ENCODE measurements at regions not wholly inside any gene's neighbourhood (a gene's known extent, or its start where the extent isn't known, plus 50 kb on each side); places are given as distances from the start of the nearest gene placed in this dataset.

- no peak for TF ChIP-seq NANOG (IDR thresholded peaks at IDR 0.05; ENCODE audit: borderline replicate concordance)
- TF ChIP-seq ETS1 (IDR thresholded peaks at IDR 0.05): no peak
- TF ChIP-seq ZNF331 (CRISPR knock-in tag; IDR thresholded peaks at IDR 0.05; ENCODE audit: low read depth): no peak
- Histone ChIP-seq H3K27me3 (ENCODE audit: insufficient read depth) (no peaks in the 10 kb centered on the region), H3K79me2 (replicated peaks; ENCODE audit: insufficient read depth) (no peaks in the 10 kb centered on the region), H3K4me3 (no peak overlapping the region), H2AFZ (no peak overlapping the region), H3K36me3 (ENCODE audit: insufficient read depth) (no peaks in the 10 kb centered on the region), H3K27ac (ENCODE audit: low read depth) (no peak overlapping the region), H3K4me2 (no peak overlapping the region), H3K4me1 (ENCODE audit: insufficient read depth) (no peaks in the 10 kb centered on the region), H3K9me2 (ENCODE audit: insufficient read depth) (no peaks in the 10 kb centered on the region), H3F3A (replicated peaks; ENCODE audit: low read depth) (no peaks in the 10 kb centered on the region), H4K20me1 (replicated peaks; ENCODE audit: insufficient read depth) (no peaks in the 10 kb centered on the region)
- H3K27ac Mint-ChIP-seq: no peak overlapping the region
- no peaks in the 10 kb centered on the region for H3K9me3 Mint-ChIP-seq
- peaks cover 6% of the 10 kb centered on the region for H3K4me1 Mint-ChIP-seq
- H3K36me3 Mint-ChIP-seq (ENCODE audit: low read depth): no peaks in the 10 kb centered on the region
- ATAC-seq (no peak), DNase-seq (ENCODE audit: low spot score) (no peak)
- no peaks in the 10 kb centered on the region for H3K27me3 Mint-ChIP-seq (ENCODE audit: insufficient read depth, low read depth, poor library complexity)
- no peak overlapping the region for H3K4me3 Mint-ChIP-seq
Observed at GRCh38 chr9:119003201-119003611, 366.0 kb downstream of the BRINP1 start.

- no peaks in the 10 kb centered on the region for H3K9me3 Mint-ChIP-seq
- no peaks in the 10 kb centered on the region for H3F3A ChIP-seq (replicated peaks; ENCODE audit: low read depth)
- DNase-seq (ENCODE audit: low spot score) (no peak), ATAC-seq (no peak)
- no peak overlapping the region for H3K4me3 ChIP-seq
- no peak overlapping the region for H3K27ac ChIP-seq (ENCODE audit: low read depth)
- H3K4me3 Mint-ChIP-seq: no peak overlapping the region
- H3K9me2 ChIP-seq (ENCODE audit: insufficient read depth): no peaks in the 10 kb centered on the region
- H3K27me3 ChIP-seq (ENCODE audit: insufficient read depth): no peaks in the 10 kb centered on the region
- H3K36me3 Mint-ChIP-seq (ENCODE audit: low read depth): no peaks in the 10 kb centered on the region
- no peaks in the 10 kb centered on the region for H4K20me1 ChIP-seq (replicated peaks; ENCODE audit: insufficient read depth)
- no peaks in the 10 kb centered on the region for H3K27me3 Mint-ChIP-seq (ENCODE audit: insufficient read depth, low read depth, poor library complexity)
- no peak overlapping the region for H3K4me2 ChIP-seq
- no peaks in the 10 kb centered on the region for H3K4me1 ChIP-seq (ENCODE audit: insufficient read depth)
- no peaks in the 10 kb centered on the region for H3K79me2 ChIP-seq (replicated peaks; ENCODE audit: insufficient read depth)
- no peak overlapping the region for H3K27ac Mint-ChIP-seq
- H3K36me3 ChIP-seq (ENCODE audit: insufficient read depth): no peaks in the 10 kb centered on the region
- H2AFZ ChIP-seq: no peak overlapping the region
- TF ChIP-seq REST (IDR thresholded peaks at IDR 0.05; ENCODE audit: unreplicated experiment) (no peak), CTCF (conservative IDR thresholded peaks at IDR 0.05; ENCODE audit: low read depth in 2 of 2) (no peak), ETS1 (IDR thresholded peaks at IDR 0.05) (no peak)
- H3K4me1 Mint-ChIP-seq: peaks cover 6% of the 10 kb centered on the region
Observed at GRCh38 chr9:119003882-119004617, 365.2 kb downstream of the BRINP1 start.

Measured in GM23338 (cell line).